Caco-2 (cell line): ENCODE measurements at regions not wholly inside any gene's neighbourhood (a gene's known extent, or its start where the extent isn't known, plus 50 kb on each side); places are given as distances from the start of the nearest gene placed in this dataset.

ENCODE experiments used
- BruUV-seq: library from RNA; stranded (reverse); fragments of 400-500 nt; replicated peaks from 2 replicates; lab custom pipeline; 2021; lab: Mats Ljungman, UMichigan
- CTCF ChIA-PET: fragments of 300-600 bp; sonication (Branson Sonifier 250); formaldehyde crosslinking; loops from one replicate; lab custom pipeline; 2022; ENCODE audit warnings: antibody characterized with exemption; lab: Charles Lee
- POLR2A ChIA-PET: fragments of 300-600 bp; sonication (Branson Sonifier 250); formaldehyde crosslinking; loops from one replicate; lab custom pipeline; 2022; ENCODE audit warnings: antibody characterized with exemption; lab: Charles Lee
- DNase-seq, 2 experiments: peaks; one replicate each; pipeline versions ENCODE4 v3.0.0 to v3.0.0-alpha.2; 2020 to 2022
- H3K27me3 ChIP-seq: replicated peaks from 2 replicates; pipeline ENCODE4 v1.6.0; 2011; ENCODE audit warnings: low read length; ENCODE audit not compliant: control insufficient read depth, insufficient read depth
- H3K36me3 ChIP-seq: 2 replicates; pipeline ENCODE4 v1.5.1; 2011; ENCODE audit warnings: low read length; ENCODE audit not compliant: control insufficient read depth, insufficient read depth
- H3K4me1 ChIP-seq: fragments of 250-450 bp; sonication (Bioruptor Pico); 2 replicates; pipeline ENCODE4 v1.5.1; 2020; ENCODE audit warnings: mild to moderate bottlenecking
- H3K4me3 ChIP-seq: 2 replicates; pipeline ENCODE4 v1.5.1; 2011; ENCODE audit warnings: low read depth, mild to moderate bottlenecking, control low read depth, low read length
- H3K9me3 ChIP-seq: fragments of 250-450 bp; sonication (Bioruptor Pico); 2 replicates; pipeline ENCODE4 v1.5.1; 2020; ENCODE audit warnings: mild to moderate bottlenecking, moderate library complexity
- H3K27ac Mint-ChIP-seq: one replicate; pipeline ENCODE4 v1.8.0; 2022; ENCODE audit warnings: mixed read lengths; ENCODE audit not compliant: unreplicated experiment
- H3K27me3 Mint-ChIP-seq: one replicate; pipeline ENCODE4 v1.8.0; 2022; ENCODE audit warnings: mixed read lengths; ENCODE audit not compliant: insufficient read depth, unreplicated experiment
- H3K36me3 Mint-ChIP-seq: one replicate; pipeline ENCODE4 v1.8.0; 2022; ENCODE audit warnings: mild to moderate bottlenecking, mixed read lengths; ENCODE audit not compliant: insufficient read depth, unreplicated experiment
- H3K4me1 Mint-ChIP-seq: one replicate; pipeline ENCODE4 v1.8.0; 2022; ENCODE audit warnings: low read depth, mixed read lengths; ENCODE audit not compliant: unreplicated experiment
- H3K4me3 Mint-ChIP-seq: one replicate; pipeline ENCODE4 v1.8.0; 2022; ENCODE audit warnings: mild to moderate bottlenecking, moderate library complexity, mixed read lengths; ENCODE audit not compliant: unreplicated experiment
- H3K9me3 Mint-ChIP-seq: one replicate; pipeline ENCODE4 v1.8.0; 2022; ENCODE audit warnings: mixed read lengths; ENCODE audit not compliant: unreplicated experiment
- intact Hi-C: fragments of 100-400 bp; cut with micrococcal nuclease; formaldehyde crosslinking; loops from one replicate; pipeline ENCODE4 v1.10.0; 2022; ENCODE audit not compliant: unreplicated experiment
- TF ChIP-seq, protein P1 (sequence below), 2 experiments: fragments of 200-600 bp in 1 of 2; IDR thresholded peaks; 1 replicate in 1 of 2; 2 replicates in 1 of 2; pipeline versions ENCODE4 v1.5.1 to v1.8.0; 2011 to 2022; ENCODE audit warnings: antibody characterized with exemption in 1 of 2, control low read depth in 1 of 2, inconsistent platforms in 1 of 2, low read depth in 1 of 2, low read length in 1 of 2, mild to moderate bottlenecking in 1 of 2, moderate library complexity in 1 of 2; ENCODE audit not compliant: insufficient read depth in 1 of 2, severe bottlenecking in 1 of 2, unreplicated experiment in 1 of 2

DNA sequence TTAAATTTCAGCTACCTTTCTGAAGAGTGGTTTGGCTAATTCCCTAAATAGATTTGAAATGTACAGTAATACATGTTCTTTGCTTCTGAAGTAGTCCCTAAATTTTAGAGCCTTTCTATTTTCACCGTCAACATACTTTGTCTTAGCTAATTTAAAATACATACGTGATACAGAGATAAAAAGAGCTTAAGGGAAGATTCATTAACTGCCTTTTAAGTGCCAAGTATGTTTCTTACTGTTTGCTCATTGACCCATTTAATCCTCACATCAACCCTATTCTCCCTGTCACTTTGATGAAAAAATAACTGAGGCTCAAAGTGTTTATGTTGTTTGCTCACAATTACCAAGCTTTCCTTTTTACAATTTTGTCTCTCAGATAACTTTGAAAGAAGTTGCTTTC lies 118.6 kb upstream of the CDH7 start:
- CTCF ChIA-PET = no interaction called here
- Histone ChIP-seq H3K36me3 (no peaks in the 10 kb centered on the region), H3K4me1 (no peaks in the 10 kb centered on the region), H3K27me3 (no peaks in the 10 kb centered on the region), H3K4me3 (no peak overlapping the region), H3K9me3 (no peaks in the 10 kb centered on the region)
- BruUV-seq = no TSS peak
- H3K9me3 Mint-ChIP-seq = no peaks in the 10 kb centered on the region
- no peak overlapping the region for H3K27ac Mint-ChIP-seq
- H3K27me3 Mint-ChIP-seq = no peaks in the 10 kb centered on the region
- no peak overlapping the region for H3K4me3 Mint-ChIP-seq
- DNase-seq = no peak
- TF ChIP-seq, protein P1, sequence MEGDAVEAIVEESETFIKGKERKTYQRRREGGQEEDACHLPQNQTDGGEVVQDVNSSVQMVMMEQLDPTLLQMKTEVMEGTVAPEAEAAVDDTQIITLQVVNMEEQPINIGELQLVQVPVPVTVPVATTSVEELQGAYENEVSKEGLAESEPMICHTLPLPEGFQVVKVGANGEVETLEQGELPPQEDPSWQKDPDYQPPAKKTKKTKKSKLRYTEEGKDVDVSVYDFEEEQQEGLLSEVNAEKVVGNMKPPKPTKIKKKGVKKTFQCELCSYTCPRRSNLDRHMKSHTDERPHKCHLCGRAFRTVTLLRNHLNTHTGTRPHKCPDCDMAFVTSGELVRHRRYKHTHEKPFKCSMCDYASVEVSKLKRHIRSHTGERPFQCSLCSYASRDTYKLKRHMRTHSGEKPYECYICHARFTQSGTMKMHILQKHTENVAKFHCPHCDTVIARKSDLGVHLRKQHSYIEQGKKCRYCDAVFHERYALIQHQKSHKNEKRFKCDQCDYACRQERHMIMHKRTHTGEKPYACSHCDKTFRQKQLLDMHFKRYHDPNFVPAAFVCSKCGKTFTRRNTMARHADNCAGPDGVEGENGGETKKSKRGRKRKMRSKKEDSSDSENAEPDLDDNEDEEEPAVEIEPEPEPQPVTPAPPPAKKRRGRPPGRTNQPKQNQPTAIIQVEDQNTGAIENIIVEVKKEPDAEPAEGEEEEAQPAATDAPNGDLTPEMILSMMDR (IDR thresholded peaks at IDR 0.05; ENCODE audit: insufficient read depth in 1 of 2, low read depth in 1 of 2, low read length in 1 of 2, severe bottlenecking in 1 of 2, unreplicated experiment in 1 of 2) = no peak
- no peaks in the 10 kb centered on the region for H3K36me3 Mint-ChIP-seq
- intact Hi-C loops = no loop called here
- POLR2A ChIA-PET = no interaction called here
- no peaks in the 10 kb centered on the region for H3K4me1 Mint-ChIP-seq

DNA sequence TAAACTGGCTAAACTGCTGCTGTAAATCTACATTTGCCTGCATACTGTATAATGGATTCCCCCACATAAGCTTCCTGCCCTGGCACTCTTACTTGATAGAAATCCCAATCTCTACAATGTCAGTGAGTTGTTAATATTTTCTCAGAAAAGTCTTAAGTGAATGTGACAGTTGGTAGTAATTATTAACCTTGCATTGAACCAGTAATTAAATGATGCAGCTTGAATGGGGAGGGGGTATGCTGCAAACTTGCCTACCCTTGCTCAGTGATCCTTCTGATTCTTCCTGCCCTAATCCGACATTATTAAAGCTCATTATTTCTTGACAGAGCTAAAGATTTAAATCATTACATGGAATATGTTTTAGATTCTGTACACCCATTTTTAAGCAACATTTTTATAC lies 119.0 kb upstream of the CDH7 start:
- H3K36me3 Mint-ChIP-seq = no peaks in the 10 kb centered on the region
- Histone ChIP-seq H3K4me3 (no peak overlapping the region), H3K4me1 (no peaks in the 10 kb centered on the region), H3K9me3 (no peaks in the 10 kb centered on the region), H3K27me3 (no peaks in the 10 kb centered on the region), H3K36me3 (no peaks in the 10 kb centered on the region)
- H3K9me3 Mint-ChIP-seq = no peaks in the 10 kb centered on the region
- intact Hi-C loops = no loop called here
- DNase-seq = no peak
- POLR2A ChIA-PET = no interaction called here
- H3K4me3 Mint-ChIP-seq = no peak overlapping the region
- no peaks in the 10 kb centered on the region for H3K27me3 Mint-ChIP-seq
- CTCF ChIA-PET = no interaction called here
- no peaks in the 10 kb centered on the region for H3K4me1 Mint-ChIP-seq
- TF ChIP-seq, protein P1 (IDR thresholded peaks at IDR 0.05; ENCODE audit: insufficient read depth in 1 of 2, low read depth in 1 of 2, low read length in 1 of 2, severe bottlenecking in 1 of 2, unreplicated experiment in 1 of 2) = no peak
- BruUV-seq = no TSS peak
- H3K27ac Mint-ChIP-seq = no peak overlapping the region

DNA sequence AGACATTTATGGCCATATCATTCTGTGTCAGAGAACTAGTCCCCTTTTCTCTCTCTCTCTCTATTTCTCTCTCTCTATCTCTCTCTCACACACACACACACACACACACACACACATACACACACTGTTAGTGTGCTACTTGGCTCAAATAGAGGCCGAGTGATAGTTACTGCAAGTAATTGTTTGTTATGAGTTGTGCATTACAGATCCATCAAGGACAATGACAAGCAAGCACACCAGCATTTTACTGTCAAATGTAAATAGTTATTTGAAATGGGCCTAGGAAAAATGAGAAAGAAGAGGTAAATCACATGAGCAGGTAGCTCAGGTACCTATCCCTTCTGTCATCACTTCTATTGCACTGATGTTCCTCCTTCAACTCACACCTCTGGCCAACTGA lies 122.4 kb upstream of the CDH7 start:
- no peak for DNase-seq
- ChIA-PET CTCF (no interaction called here), POLR2A (no interaction called here)
- no peaks in the 10 kb centered on the region for H3K36me3 ChIP-seq
- no peaks in the 10 kb centered on the region for H3K9me3 Mint-ChIP-seq
- H3K27ac Mint-ChIP-seq = no peak overlapping the region
- no peaks in the 10 kb centered on the region for H3K9me3 ChIP-seq
- no peaks in the 10 kb centered on the region for H3K4me1 ChIP-seq
- H3K36me3 Mint-ChIP-seq = no peaks in the 10 kb centered on the region
- BruUV-seq = no TSS peak
- TF ChIP-seq, protein P1 (IDR thresholded peaks at IDR 0.05; ENCODE audit: insufficient read depth in 1 of 2, low read depth in 1 of 2, low read length in 1 of 2, severe bottlenecking in 1 of 2, unreplicated experiment in 1 of 2) = no peak
- H3K27me3 Mint-ChIP-seq = no peaks in the 10 kb centered on the region
- H3K4me3 Mint-ChIP-seq = no peak overlapping the region
- intact Hi-C loops = no loop called here
- no peaks in the 10 kb centered on the region for H3K4me1 Mint-ChIP-seq
- no peak overlapping the region for H3K4me3 ChIP-seq
- no peaks in the 10 kb centered on the region for H3K27me3 ChIP-seq
